GM12892 (cell line): ENCODE measurements at regions not wholly inside any gene's neighbourhood (a gene's known extent, or its start where the extent isn't known, plus 50 kb on each side); places are given as distances from the start of the nearest gene placed in this dataset.

ENCODE experiments used
- POLR2A ChIP-seq: IDR thresholded peaks from 2 replicates; pipeline ENCODE4 v1.6.1; 2011; ENCODE audit warnings: low read depth, low read length, control low read depth
- TAF1 ChIP-seq: IDR thresholded peaks from 2 replicates; pipeline ENCODE4 v1.6.1; 2011; ENCODE audit warnings: low read depth, mild to moderate bottlenecking, control low read depth, low read length, borderline replicate concordance

GRCh38 chr2:153109793-153110192 is 368.8 kb downstream of the RPRM start:
- TF ChIP-seq POLR2A (no peak), TAF1 (no peak)
